GM21381 (cell line): ENCODE measurements at regions not wholly inside any gene's neighbourhood (a gene's known extent, or its start where the extent isn't known, plus 50 kb on each side); places are given as distances from the start of the nearest gene placed in this dataset.

ENCODE experiments used
- ATAC-seq: cut with Tn5 transposase; IDR thresholded peaks from one replicate; pipeline ENCODE4 v1.9.1; 2021; ENCODE audit warnings: mild to moderate bottlenecking, moderate library complexity; ENCODE audit not compliant: unreplicated experiment

DNA sequence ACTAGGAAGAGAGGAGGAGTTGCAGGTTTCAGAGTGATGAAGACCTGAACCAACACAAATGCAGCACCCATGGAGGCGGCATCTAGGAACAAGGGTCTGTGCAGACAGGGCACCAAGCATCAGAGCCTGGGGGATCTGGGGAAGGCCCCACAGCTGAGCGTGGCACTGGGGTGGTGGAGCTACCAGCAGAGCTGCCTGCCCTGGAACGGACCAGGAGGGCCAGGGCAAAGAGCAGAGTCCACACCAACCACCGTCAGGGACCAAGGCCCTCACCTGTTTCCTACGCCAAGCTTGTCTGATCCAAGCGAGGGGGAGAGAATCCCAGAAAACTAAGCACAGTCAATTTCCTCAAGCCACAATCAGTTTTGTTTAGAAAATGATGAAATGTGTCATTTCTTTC lies 79.0 kb upstream of the SYT6 start:
- ATAC-seq: no peak

DNA sequence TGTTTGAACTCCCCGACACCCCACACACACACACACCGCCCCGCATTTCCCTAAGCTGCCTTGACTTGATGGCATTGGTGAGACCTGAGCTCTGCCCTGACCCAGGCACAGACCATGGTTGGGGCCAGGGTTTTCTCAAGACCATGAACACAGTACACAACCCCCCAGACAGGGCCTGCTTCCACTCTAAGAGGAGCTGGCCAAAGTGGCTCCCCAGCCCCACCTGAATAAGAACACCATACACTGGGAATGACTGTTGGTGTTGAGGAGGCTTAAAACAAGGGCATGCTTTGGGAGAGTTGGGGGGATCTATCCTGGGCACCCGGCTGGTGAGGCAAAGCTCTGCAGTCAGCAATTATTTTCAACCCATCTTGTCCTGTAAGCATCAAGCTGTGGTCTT lies 77.6 kb upstream of the SYT6 start:
- ATAC-seq: no peak

DNA sequence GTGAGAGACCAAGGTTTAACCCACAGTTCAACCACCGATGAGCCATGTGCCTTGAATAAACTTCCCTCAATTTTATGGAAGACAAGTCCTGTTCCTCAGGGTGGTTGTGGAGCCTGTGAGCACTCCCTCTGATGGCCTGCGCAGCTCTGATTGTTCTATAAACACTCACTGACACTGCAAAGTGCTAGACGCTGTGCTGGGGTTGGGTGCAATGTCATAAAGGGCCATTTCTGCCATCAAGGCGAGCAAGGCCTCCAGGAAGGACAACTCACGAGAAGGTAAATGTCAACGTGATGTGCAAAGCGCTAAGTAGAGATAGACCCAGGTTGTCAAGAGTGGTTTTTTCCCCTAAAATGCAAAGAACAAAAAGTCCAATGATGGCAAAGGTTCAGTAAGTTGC lies 75.7 kb upstream of the SYT6 start:
- no peak for ATAC-seq

DNA sequence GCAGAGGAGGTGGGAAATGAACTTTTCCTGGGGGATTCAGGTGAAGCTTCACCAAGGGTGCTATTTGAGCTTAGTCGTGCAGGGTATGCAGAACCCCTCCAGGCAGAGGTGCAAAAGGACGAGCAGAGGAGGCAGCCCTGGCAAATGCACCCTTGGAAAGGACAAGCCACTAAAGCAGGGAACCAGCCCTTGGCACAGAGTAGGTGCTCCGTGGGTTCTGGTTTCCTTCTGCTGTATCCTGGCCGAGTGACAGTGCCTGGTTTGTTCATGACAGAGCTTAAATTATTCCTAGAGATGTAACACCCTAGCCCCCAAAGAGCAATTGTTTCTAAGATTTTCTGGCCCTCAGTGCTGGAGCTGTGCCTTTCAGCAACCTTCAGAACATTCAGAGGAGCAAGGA lies 73.4 kb upstream of the SYT6 start:
- ATAC-seq: no peak

DNA sequence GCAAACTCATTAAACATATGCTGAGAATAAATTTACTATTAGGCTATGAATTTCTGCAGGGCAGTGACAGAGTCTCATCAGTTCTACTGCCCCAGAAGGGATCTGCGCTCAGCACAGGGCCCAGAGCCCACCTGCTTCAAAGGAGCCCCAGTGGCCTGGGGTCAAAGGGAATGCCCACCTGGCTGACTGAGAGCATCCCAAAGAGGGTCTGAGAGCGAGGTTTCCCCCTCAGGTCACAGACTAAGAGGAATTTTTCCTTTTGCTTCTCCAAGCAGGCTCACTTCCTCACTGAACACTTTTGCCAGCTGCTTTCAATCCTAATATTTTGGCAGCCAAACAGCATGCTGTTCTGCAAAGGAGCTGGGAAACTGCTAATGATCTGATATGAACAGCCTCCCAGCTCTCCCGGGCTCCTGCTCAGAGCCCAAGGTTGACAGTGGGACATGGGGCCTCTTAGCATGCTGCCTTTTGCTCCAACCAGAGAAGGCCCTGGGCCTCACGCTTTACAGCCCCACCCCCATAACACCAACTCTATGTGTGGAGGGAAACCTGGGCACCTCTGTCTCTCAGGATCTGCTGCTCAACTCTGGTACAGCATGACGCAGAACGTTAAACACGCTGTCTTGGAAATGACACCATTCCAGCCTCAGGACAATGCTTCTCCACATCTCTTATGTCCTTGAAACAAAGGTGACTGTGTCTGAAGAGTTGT lies 70.7 kb upstream of the SYT6 start:
- no peak for ATAC-seq

DNA sequence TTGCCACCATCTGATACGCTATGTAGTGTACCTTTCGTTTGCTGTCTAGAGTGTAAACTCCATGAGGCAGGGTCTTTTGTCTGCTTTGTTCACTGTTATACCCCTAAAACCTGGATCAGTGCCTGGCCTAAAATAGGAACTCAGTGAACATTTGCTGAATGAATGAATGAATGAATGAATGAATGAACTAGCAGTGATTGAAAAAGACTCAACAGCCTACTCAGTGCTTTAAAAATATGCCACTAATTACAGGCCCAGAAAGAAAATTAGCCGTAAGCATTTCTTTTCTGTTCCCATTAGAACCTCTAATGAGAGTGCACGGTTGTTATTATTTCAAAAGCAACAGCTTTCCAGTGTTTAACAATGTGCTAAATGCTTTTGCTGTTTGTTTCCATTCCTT lies 69.3 kb upstream of the SYT6 start:
- no peak for ATAC-seq

DNA sequence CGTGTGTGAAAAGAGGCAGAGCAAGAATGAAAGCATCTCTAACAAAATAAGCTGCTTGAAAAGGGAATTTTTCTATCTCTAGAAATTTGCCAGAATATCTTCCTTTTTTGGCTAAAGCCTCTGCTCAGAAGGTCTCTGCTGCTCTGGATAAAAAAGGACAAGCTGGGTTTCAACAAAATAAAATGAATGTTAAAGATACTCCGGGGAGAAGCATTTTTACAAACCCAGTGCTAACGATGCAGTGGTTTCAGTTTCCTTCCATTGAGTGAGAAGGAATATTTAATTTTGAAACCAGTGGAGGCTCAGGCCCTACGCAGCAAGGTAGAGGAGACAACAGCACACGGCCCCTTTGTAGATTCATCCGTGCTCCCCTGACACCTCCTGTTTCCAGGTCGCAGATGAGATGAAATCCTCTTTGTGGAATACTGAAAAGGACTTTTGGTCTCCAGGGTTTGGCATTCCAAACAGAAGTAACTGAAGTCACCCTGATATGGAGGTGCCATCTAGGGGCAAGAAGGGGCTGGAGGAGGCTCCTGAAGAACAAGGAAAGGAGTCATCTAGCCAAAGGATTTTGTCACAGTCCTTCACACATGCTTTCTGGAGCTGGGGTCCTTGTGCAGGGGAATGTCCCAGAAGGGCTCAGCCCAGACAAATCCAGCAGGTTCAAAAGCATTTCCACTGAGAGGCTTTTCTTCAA lies 65.7 kb upstream of the SYT6 start:
- ATAC-seq: no peak

DNA sequence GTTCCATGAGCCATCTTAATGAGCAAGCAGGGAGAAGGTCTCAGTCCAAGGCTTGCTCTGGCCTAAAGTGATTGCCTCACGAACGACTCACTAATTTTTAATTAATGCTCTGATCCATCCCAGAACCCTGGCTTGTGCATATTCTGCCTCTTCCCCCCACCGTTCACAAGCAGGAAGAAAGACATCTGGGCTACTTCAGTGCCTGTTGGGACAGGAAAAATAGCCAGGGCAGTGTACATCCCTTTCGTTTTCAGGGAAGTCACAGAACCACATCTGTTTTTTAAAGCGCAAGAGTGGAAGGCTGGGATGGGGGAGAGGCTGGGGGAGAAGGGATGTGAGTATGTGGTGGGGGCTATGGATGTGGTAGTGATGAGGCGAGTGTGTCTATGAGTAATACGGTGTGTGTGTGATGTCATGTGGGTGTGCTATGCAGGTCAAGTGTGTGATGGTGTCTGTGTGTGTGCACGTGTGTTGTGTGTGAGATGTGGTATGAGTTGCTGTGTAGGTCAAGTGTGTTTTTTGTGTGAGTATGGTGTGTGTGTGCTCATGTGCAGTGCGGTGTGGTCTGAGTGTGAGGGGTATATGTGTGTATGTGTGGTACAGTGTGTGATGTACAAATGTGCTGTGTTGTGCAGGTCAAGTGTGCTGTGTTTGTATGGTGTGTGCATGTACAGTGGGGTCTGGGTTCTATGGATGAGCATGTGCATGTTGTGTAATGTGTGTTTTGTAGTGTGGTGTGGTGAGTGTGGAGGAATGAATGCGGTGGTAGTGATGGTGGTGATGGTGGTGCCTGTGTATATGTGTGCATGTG lies 64.9 kb upstream of the SYT6 start:
- ATAC-seq: no peak

DNA sequence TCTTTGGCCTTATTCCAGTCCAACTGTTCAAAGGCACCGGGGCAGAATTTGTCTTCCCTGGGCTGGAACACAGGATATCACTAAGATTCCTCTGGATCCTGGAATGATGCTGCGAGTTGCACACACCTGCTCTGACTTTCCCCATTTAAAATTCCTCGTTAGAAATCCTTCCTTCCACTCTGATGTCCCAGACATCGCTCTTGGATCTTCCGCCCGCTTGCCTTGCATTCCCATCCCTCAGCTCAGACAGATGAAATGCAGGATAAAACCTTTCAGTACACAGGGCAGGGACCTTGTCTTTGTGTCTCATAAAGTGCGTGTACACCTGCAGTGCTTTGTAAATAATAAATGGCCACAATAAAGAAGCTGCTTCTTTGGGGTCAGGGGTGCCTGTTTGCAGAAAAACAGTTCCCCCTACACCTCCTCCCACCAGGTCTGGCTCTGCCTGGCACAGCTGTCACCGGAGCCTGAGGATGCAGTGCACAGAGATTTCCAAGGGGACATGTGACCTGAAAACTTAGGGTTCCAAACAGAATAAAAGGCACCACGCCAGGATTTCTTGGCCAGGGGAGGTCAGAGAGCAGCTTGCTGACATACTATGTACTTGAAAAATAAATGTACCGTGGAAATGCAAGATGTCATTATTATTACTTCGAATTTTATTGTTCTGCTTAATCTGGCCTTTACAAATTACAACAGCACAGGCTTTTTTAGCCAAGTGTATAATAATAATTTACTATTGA lies 62.9 kb upstream of the SYT6 start:
- no peak for ATAC-seq

DNA sequence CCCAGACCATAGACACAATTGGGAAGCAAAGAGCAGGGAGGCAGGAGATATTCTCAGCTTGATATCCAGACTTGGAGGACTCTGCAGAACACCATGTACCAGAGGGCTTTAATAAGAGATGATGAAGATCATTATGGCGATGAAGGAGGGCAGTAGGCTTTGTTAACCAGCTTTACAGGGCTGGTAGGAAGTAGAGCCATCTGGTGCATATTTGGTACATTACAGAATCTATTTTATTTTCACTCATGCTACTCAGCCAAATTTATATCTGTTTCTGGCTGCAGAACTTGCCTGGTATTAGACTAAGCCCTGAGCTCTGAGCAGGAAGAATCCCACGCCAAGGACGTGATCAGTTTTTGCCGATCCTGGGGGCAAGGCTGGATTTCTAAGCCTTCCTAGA lies 61.8 kb upstream of the SYT6 start:
- ATAC-seq: no peak

DNA sequence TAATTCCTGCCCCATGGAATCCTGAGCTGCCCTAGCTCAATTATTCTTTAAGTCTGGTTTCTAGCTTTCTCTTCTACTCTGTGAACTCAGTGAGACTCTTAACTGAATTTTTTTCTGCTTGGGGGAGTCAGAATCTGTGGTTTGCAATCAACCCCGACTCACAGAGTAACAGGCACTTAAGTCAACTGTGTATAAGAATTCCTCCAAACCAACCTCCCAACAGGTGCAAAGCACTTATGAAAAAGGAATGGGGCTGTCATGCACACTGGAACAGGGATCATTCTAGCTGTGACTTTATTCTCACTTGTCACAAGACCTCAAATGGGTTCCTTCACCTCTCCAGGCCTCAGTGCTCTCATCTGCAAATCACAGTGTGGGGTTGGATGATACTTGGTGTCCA lies 60.3 kb upstream of the SYT6 start:
- no peak for ATAC-seq

DNA sequence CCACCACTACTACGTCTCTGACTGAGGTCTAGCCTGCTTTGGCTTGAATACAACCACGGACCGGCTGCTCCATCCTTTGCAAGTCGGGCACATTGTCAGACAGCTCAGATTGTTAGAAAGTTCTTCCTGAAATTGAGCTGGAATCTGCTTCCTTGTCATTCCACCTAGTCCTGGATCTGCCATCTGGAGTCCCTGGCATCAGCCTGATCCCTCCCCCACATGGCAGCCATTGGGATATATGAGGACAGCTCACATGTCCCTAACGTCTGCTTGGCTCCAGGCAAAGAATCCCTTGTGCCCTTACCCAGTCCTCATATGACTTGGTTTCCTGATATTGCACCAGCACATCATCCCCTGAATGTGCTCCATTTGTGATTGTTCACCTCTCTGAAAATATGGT lies 56.3 kb upstream of the SYT6 start:
- no peak for ATAC-seq

DNA sequence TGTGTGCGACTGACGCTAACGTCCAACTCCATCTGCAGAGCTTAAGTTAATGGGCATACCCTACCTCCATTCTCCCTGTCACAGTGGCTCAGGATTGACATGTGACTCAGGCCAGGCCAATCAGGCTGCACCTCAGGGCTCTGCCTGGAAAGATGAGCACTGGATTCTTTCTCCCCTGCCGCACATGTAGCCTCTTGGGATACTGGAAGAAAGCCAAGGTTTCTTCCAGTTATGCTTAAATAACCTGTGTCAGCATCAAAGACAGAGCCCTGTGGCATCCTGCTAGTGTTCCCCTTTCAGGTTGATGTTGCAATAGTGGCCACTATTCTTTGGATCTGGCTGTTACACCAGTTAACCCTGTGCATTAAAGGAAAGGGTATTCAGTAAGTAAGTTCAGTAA lies 55.0 kb upstream of the SYT6 start:
- no peak for ATAC-seq

DNA sequence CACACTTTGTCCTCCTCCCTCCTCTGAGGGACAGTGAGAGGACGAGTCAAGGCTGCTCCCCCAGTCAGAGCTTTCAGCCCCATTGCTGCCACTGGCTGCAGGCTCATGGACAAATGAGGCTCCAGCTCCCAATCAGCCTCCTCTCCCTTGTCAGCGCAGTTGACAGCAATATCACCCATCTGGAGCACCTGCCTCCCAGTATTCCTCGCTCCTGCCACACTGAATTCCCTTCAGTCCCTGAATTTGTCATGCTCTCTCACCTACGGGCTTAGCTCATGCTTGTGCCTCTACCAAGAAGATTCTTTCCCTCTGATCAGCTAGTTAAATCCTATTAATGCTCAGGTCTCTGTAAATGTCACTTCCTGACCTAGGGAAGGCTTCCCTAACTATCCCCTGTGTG lies 54.4 kb upstream of the SYT6 start:
- ATAC-seq: no peak

DNA sequence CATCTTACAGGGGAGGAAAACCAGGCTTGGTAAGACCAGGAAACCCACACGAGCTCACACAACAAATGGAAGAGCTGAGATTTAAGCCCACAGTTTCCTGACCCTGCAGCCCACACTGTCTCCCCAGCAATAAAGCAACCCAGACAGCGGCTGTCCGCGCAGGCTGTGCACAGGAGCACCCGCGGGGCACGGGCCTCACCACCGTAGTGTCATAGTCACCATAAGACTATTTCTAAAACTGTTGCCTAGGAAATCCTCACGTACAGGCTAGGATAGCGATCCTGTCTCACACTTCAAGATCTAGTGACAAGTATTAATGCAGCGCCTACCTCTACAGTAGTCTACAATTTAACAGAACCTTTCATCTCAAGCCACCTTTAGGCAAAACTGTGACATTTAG lies 54.0 kb upstream of the SYT6 start:
- ATAC-seq: no peak

DNA sequence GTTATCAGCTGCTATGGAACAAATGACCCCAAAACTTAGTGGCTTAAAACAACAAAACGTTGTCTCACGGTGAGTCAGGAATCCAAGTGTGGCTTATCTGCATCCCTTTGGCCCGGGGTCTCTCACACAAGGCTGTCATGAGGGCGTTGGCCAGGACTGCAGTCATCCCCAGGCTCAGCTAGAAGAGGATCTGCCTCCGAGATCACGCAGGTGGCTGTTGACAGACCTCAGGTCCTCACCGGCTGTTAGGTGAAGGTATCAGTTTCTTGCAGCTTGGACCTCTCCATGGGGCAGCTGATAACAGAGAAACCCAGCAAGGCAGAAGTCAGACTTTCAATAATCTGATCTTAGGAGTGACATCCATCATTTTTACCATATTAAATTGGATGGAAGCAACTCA lies 52.7 kb upstream of the SYT6 start:
- no peak for ATAC-seq

DNA sequence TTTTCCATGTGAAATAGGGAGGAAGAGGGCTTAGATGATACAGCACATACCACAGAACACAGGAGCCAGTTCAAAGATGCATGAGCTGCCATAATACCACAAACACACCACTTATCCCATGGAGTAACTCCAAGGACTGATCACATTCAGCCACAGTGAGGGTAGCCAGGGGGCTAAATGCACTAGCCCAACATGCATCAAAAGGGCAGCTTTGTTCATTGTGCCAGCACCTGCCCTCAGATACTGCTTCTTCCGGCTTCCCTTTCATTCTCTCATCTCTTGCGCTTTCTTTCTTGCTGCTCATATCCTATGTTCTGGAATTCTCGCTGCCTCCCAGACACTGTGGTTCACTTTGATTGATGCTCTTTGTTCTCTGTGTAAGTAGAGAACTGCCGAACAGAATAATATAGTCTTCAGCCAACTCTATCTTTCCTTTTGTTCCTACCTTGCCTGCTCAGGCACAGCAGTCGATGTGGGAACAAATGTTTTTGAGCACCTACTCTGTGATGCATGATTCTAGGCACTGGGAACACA lies 50.0 kb upstream of the SYT6 start:
- ATAC-seq: no peak
